Endodermal cell (in vitro differentiated cells): ENCODE measurements at regions not wholly inside any gene's neighbourhood (a gene's known extent, or its start where the extent isn't known, plus 50 kb on each side); places are given as distances from the start of the nearest gene placed in this dataset.
"Not testable (repeated sequence)": the region's sequence is repeated elsewhere in the genome, so short reads cannot be mapped to it uniquely, and the experiment has no call there.

Experiments
- DNase-seq: peaks from one replicate; pipeline ENCODE4 v3.0.0-alpha.2; 2017
- H3K27ac ChIP-seq: 2 replicates; pipeline ENCODE4 v1.5.1; 2013; ENCODE audit warnings: mild to moderate bottlenecking, low read depth, low read length, moderate library complexity
- H3K27me3 ChIP-seq: 2 replicates; pipeline ENCODE4 v1.6.1; 2013; ENCODE audit warnings: mild to moderate bottlenecking, low read length, moderate library complexity; ENCODE audit not compliant: insufficient read depth, control insufficient read depth, poor library complexity, severe bottlenecking
- H3K36me3 ChIP-seq: 2 replicates; pipeline ENCODE4 v1.7.0; 2013; ENCODE audit warnings: mild to moderate bottlenecking, low read length, moderate library complexity; ENCODE audit not compliant: control insufficient read depth, insufficient read depth
- H3K4me1 ChIP-seq: one replicate; pipeline ENCODE4 v1.7.0; 2013; ENCODE audit warnings: low read length; ENCODE audit not compliant: control insufficient read depth, insufficient read depth
- H3K4me3 ChIP-seq: 2 replicates; pipeline ENCODE4 v1.5.1; 2013; ENCODE audit warnings: mild to moderate bottlenecking, low read length, moderate library complexity
- H3K9ac ChIP-seq: 2 replicates; pipeline ENCODE4 v1.6.1; 2013; ENCODE audit warnings: mild to moderate bottlenecking, low read length, moderate library complexity; ENCODE audit not compliant: poor library complexity, severe bottlenecking; ENCODE audit errors: extremely low read depth
- H3K9me3 ChIP-seq: 2 replicates; pipeline ENCODE4 v1.6.1; 2013; ENCODE audit warnings: mild to moderate bottlenecking, low read length, moderate library complexity; ENCODE audit not compliant: control insufficient read depth
- H3K27ac Mint-ChIP-seq: 2 replicates; pipeline ENCODE4 v1.8.0; 2020; ENCODE audit warnings: mixed read lengths
- H3K27me3 Mint-ChIP-seq: 2 replicates; pipeline ENCODE4 v1.8.0; 2021; ENCODE audit warnings: mild to moderate bottlenecking, mixed read lengths; ENCODE audit not compliant: insufficient read depth
- H3K36me3 Mint-ChIP-seq: 2 replicates; pipeline ENCODE4 v1.8.0; 2020; ENCODE audit warnings: low read depth, mixed read lengths
- H3K4me1 Mint-ChIP-seq: 2 replicates; pipeline ENCODE4 v1.8.0; 2020; ENCODE audit warnings: mixed read lengths
- H3K4me3 Mint-ChIP-seq: 2 replicates; pipeline ENCODE4 v1.8.0; 2020; ENCODE audit warnings: mild to moderate bottlenecking, moderate library complexity, mixed read lengths
- H3K9me3 Mint-ChIP-seq: 2 replicates; pipeline ENCODE4 v1.8.0; 2020; ENCODE audit warnings: mild to moderate bottlenecking, mixed read lengths
- WGBS, 2 experiments: methylation state at CpG; one replicate each; pipeline versions ENCODE4 v1.1.5 to v1.1.7; 2013; ENCODE audit warnings: missing lambda C conversion rate in 2 of 2, mixed read lengths in 1 of 2; ENCODE audit not compliant: insufficient coverage in 1 of 2, insufficient read length in 1 of 2; 5-methylcytosine and 5-hydroxymethylcytosine counted together
- TF ChIP-seq, protein P1 (sequence below): fragments of 200-600 bp; sonication (generic); conservative IDR thresholded peaks from 2 replicates; pipeline ENCODE4 v1.5.0; 2021; ENCODE audit warnings: antibody characterized with exemption, mild to moderate bottlenecking

GRCh38 chr10:87436104-87436503 is 68.6 kb upstream of the MINPP1 start:
- not testable (repeated sequence) for H3K4me1 ChIP-seq, H3K36me3 Mint-ChIP-seq, H3K27ac Mint-ChIP-seq, H3K36me3 ChIP-seq, H3K27ac ChIP-seq, H3K4me3 ChIP-seq, H3K9me3 ChIP-seq, DNase-seq, H3K4me3 Mint-ChIP-seq, H3K9me3 Mint-ChIP-seq, H3K27me3 ChIP-seq, H3K4me1 Mint-ChIP-seq, H3K27me3 Mint-ChIP-seq, H3K9ac ChIP-seq
- TF ChIP-seq, protein P1, sequence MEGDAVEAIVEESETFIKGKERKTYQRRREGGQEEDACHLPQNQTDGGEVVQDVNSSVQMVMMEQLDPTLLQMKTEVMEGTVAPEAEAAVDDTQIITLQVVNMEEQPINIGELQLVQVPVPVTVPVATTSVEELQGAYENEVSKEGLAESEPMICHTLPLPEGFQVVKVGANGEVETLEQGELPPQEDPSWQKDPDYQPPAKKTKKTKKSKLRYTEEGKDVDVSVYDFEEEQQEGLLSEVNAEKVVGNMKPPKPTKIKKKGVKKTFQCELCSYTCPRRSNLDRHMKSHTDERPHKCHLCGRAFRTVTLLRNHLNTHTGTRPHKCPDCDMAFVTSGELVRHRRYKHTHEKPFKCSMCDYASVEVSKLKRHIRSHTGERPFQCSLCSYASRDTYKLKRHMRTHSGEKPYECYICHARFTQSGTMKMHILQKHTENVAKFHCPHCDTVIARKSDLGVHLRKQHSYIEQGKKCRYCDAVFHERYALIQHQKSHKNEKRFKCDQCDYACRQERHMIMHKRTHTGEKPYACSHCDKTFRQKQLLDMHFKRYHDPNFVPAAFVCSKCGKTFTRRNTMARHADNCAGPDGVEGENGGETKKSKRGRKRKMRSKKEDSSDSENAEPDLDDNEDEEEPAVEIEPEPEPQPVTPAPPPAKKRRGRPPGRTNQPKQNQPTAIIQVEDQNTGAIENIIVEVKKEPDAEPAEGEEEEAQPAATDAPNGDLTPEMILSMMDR = peak; percentile 45
- no CpG with 5 or more reads among the region's 14 CpGs for WGBS, 2 experiments

GRCh38 chr10:87437450-87437849 is 67.2 kb upstream of the MINPP1 start:
- H3K27ac Mint-ChIP-seq, H3K27me3 ChIP-seq, H3K36me3 ChIP-seq, H3K27ac ChIP-seq, H3K4me1 ChIP-seq, H3K9me3 Mint-ChIP-seq, H3K4me3 Mint-ChIP-seq, H3K36me3 Mint-ChIP-seq, H3K9me3 ChIP-seq, H3K4me3 ChIP-seq, DNase-seq, H3K4me1 Mint-ChIP-seq, H3K27me3 Mint-ChIP-seq, H3K9ac ChIP-seq: not testable (repeated sequence)
- WGBS, 2 experiments = no CpG with 5 or more reads among the region's 2 CpGs
